ENCODE measurements at regions not wholly inside any gene's neighbourhood (a gene's known extent, or its start where the extent isn't known, plus 50 kb on each side); places are given as distances from the start of the nearest gene placed in this dataset.

- Histone ChIP-seq H3K27me3 (no peaks in the 10 kb centered on the region), H3K36me3 (no peaks in the 10 kb centered on the region), H3K4me1 (peaks cover 0 to 13% (median 6%) of the 10 kb centered on the region in 4 donors), H3K27ac (no peak overlapping the region), H3K4me3 (no peak overlapping the region), H3K9me3 (no peaks in the 10 kb centered on the region)
- TF ChIP-seq POLR2A (IDR thresholded peaks at IDR 0.05) (no peak), CTCF (IDR thresholded peaks at IDR 0.05) (no peak)
- no peak for DNase-seq
Measured at GRCh38 chr1:234774971-234775370, 165.0 kb upstream of the IRF2BP2 start.

DNA sequence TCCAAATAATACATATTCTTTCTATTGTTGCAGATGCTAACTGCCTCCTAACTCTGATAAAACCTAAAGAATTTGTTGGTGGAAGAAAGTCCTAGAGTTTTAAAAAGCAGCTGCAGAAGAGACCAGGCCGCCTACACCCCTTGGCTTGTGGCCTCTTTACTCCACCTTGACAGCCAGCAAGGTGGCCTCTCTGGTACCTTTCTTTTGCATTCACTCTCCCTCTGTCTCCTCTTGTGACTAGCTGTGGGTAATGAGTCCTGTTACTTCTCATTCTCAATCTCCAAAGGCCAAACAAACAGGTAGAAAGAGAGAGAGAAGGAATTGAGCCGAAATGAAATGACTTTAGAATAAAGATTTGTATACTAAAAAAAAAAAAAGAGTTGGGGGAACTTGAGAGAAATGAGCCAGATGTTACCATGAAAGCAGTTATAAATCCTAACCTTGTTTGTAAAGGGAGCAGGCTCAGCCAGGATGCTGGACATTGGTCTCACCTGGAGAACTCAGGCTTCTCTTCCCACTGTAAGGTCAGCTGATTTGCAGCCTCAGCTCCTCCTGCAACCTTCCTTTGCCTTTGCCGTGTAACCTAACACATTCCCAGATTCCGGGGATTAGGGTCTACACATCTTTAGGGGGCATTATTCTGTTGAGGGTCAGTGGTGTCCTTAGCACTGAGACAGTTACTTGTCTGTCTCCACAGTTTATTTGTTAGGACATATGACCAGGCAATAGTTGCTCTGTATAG lies 164.1 kb upstream of the IRF2BP2 start:
- H3K27ac ChIP-seq, result no peak overlapping the region

GRCh38 chr1:234772345-234773147 lies 162.6 kb upstream of the IRF2BP2 start:
- Histone ChIP-seq H3K27ac (peak overlapping the region; percentile 67 to 72 (median 70)), H3K4me1 (peaks cover 0 to 24% (median 18%) of the 10 kb centered on the region in 4 donors), H3K9me3 (no peaks in the 10 kb centered on the region), H3K4me3 (no peak overlapping the region), H3K36me3 (no peaks in the 10 kb centered on the region), H3K27me3 (no peaks in the 10 kb centered on the region)
- TF ChIP-seq POLR2A (IDR thresholded peaks at IDR 0.05), result peak in 1 of 2 donors; percentile 37
- TF ChIP-seq CTCF (IDR thresholded peaks at IDR 0.05), result no peak
- peak in 2 of 3 donors; percentile 85 to 94 for DNase-seq

More for the DNA sequence above, 164.1 kb upstream of the IRF2BP2 start:
- Histone ChIP-seq H3K36me3 (no peaks in the 10 kb centered on the region), H3K27me3 (no peaks in the 10 kb centered on the region), H3K4me3 (no peak overlapping the region), H3K4me1 (peaks cover 0 to 15% (median 7%) of the 10 kb centered on the region in 4 donors), H3K9me3 (no peaks in the 10 kb centered on the region)
- TF ChIP-seq CTCF (IDR thresholded peaks at IDR 0.05) (no peak), POLR2A (IDR thresholded peaks at IDR 0.05) (no peak)
- DNase-seq, result no peak

- H3K4me1 ChIP-seq, result peaks cover 0 to 24% (median 18%) of the 10 kb centered on the region in 4 donors
- no peaks in the 10 kb centered on the region for H3K36me3 ChIP-seq
- peak overlapping the region; percentile 67 to 72 (median 70) for H3K27ac ChIP-seq
- TF ChIP-seq POLR2A (IDR thresholded peaks at IDR 0.05), result no peak
- no peak for TF ChIP-seq CTCF (IDR thresholded peaks at IDR 0.05)
- H3K27me3 ChIP-seq, result no peaks in the 10 kb centered on the region
- H3K4me3 ChIP-seq, result no peak overlapping the region
- DNase-seq, result no peak
- no peaks in the 10 kb centered on the region for H3K9me3 ChIP-seq
Measured at GRCh38 chr1:234771642-234772344, 161.8 kb upstream of the IRF2BP2 start.

DNA sequence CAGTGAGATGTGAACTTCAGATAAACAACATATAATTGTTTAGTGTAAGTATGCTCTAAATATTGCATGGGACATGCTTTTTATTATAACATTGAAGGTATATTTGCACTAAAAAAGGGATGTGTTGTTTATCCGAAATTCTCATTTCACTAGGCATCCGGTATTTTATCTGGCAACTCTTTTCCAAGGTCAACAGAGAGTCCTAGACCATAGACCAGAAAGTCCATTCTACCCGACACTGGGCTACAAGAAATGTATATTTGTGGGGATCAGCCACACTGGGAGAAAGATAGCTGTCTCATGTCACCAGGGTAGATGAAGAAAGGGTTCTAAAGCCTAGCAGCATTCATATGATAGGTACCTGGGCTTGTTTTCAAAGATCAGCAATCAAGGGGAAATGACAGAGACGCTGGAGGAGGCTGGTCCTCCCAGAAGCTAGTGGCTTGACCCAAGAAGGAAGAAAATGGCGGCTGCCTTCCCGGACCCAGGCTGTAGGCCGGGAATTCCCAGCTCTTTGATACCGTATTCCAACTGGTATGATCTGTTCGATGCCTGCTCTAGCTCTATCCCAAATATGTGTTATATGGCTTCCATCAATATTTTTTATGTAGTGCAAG lies 161.1 kb upstream of the IRF2BP2 start:
- Histone ChIP-seq H3K27ac (peak overlapping the region in 2 of 4 donors; percentile 70 to 72), H3K4me1 (peaks cover 0 to 24% (median 18%) of the 10 kb centered on the region in 4 donors), H3K4me3 (no peak overlapping the region), H3K9me3 (no peaks in the 10 kb centered on the region), H3K36me3 (no peaks in the 10 kb centered on the region), H3K27me3 (no peaks in the 10 kb centered on the region)
- DNase-seq, result no peak
- TF ChIP-seq CTCF (IDR thresholded peaks at IDR 0.05) (no peak), POLR2A (IDR thresholded peaks at IDR 0.05) (no peak)
